ENCODE measurements at regions not wholly inside any gene's neighbourhood (a gene's known extent, or its start where the extent isn't known, plus 50 kb on each side); places are given as distances from the start of the nearest gene placed in this dataset.

- POLR2A ChIA-PET (ENCODE audit: unreplicated experiment) = no interaction called here
- TF ChIP-seq EZH2phosphoT487 (IDR thresholded peaks at IDR 0.05; ENCODE audit: borderline replicate concordance, low read length) = no peak
- TF ChIP-seq EZH2 (IDR thresholded peaks at IDR 0.05; ENCODE audit: low read length, unreplicated experiment) = no peak
- TF ChIP-seq CTCF (conservative IDR thresholded peaks at IDR 0.05; ENCODE audit: low read depth, low read length) = no peak
- H3K9me2 ChIP-seq (replicated peaks; ENCODE audit: low read length) = no peaks in the 10 kb centered on the region
- H3K9ac ChIP-seq (ENCODE audit: low read length) = no peak overlapping the region
- H3K4me3 ChIP-seq (ENCODE audit: low read length) = no peak overlapping the region
- intact Hi-C loops (cut with micrococcal nuclease) = no loop called here
- H3K36me3 ChIP-seq (ENCODE audit: low read depth, low read length) = no peaks in the 10 kb centered on the region
- H3K4me1 ChIP-seq (ENCODE audit: insufficient read depth, low read length) = no peaks in the 10 kb centered on the region
- H4K20me1 ChIP-seq (ENCODE audit: low read length) = no peaks in the 10 kb centered on the region
- no peaks in the 10 kb centered on the region for H3F3A ChIP-seq (ENCODE audit: low read length, unreplicated experiment)
- H3K27me3 ChIP-seq (ENCODE audit: low read length) = peaks cover 28% of the 10 kb centered on the region; the same call in 1 of the 2 replicates
- CTCF ChIA-PET = no interaction called here
- no TSS peak for BruUV-seq (replicated peaks)
- no peak overlapping the region for H2AFZ ChIP-seq (ENCODE audit: low read length)
- no peak overlapping the region for H3K4me2 ChIP-seq (ENCODE audit: low read length)
- no peaks in the 10 kb centered on the region for H3K9me3 ChIP-seq (ENCODE audit: low read length)
- no peak overlapping the region for H3K27ac ChIP-seq (ENCODE audit: low read length)
- ATAC-seq (no peak), DNase-seq (no peak)
- H3K79me2 ChIP-seq (ENCODE audit: low read length) = no peaks in the 10 kb centered on the region
Observed at GRCh38 chr16:80477838-80478237, 63.0 kb upstream of the DYNLRB2 start.

GRCh38 chr16:80468029-80468428 lies 72.8 kb upstream of the DYNLRB2 start:
- no peak overlapping the region for H2AFZ ChIP-seq (ENCODE audit: low read length)
- no peak overlapping the region for H3K9ac ChIP-seq (ENCODE audit: low read length)
- BruUV-seq (replicated peaks) = no TSS peak
- H4K20me1 ChIP-seq (ENCODE audit: low read length) = no peaks in the 10 kb centered on the region
- CTCF ChIA-PET = no interaction called here
- TF ChIP-seq EZH2 (IDR thresholded peaks at IDR 0.05; ENCODE audit: low read length, unreplicated experiment) (no peak), EZH2phosphoT487 (IDR thresholded peaks at IDR 0.05; ENCODE audit: borderline replicate concordance, low read length) (no peak), CTCF (conservative IDR thresholded peaks at IDR 0.05; ENCODE audit: low read depth, low read length) (no peak)
- no peaks in the 10 kb centered on the region for H3K9me3 ChIP-seq (ENCODE audit: low read length)
- H3K4me3 ChIP-seq (ENCODE audit: low read length) = no peak overlapping the region
- no peaks in the 10 kb centered on the region for H3K9me2 ChIP-seq (replicated peaks; ENCODE audit: low read length)
- POLR2A ChIA-PET (ENCODE audit: unreplicated experiment) = no interaction called here
- H3F3A ChIP-seq (ENCODE audit: low read length, unreplicated experiment) = no peaks in the 10 kb centered on the region
- H3K79me2 ChIP-seq (ENCODE audit: low read length) = no peaks in the 10 kb centered on the region
- intact Hi-C loops (cut with micrococcal nuclease) = no loop called here
- no peaks in the 10 kb centered on the region for H3K36me3 ChIP-seq (ENCODE audit: low read depth, low read length)
- no peak for DNase-seq
- no peak overlapping the region for H3K27ac ChIP-seq (ENCODE audit: low read length)
- H3K4me1 ChIP-seq (ENCODE audit: insufficient read depth, low read length) = no peaks in the 10 kb centered on the region
- no peak overlapping the region for H3K4me2 ChIP-seq (ENCODE audit: low read length)
- H3K27me3 ChIP-seq (ENCODE audit: low read length) = peaks cover 8% of the 10 kb centered on the region; the same call in 1 of the 2 replicates
- ATAC-seq = no peak

GRCh38 chr16:80466024-80466987 lies 74.5 kb upstream of the DYNLRB2 start:
- Histone ChIP-seq H2AFZ (ENCODE audit: low read length) (no peak overlapping the region), H3F3A (ENCODE audit: low read length, unreplicated experiment) (no peaks in the 10 kb centered on the region), H3K9ac (ENCODE audit: low read length) (no peak overlapping the region), H3K4me3 (ENCODE audit: low read length) (no peak overlapping the region), H3K27me3 (ENCODE audit: low read length) (peaks cover 22% of the 10 kb centered on the region), H3K79me2 (ENCODE audit: low read length) (no peaks in the 10 kb centered on the region), H4K20me1 (ENCODE audit: low read length) (no peaks in the 10 kb centered on the region), H3K36me3 (ENCODE audit: low read depth, low read length) (no peaks in the 10 kb centered on the region), H3K4me2 (ENCODE audit: low read length) (no peak overlapping the region), H3K9me3 (ENCODE audit: low read length) (no peaks in the 10 kb centered on the region), H3K4me1 (ENCODE audit: insufficient read depth, low read length) (no peaks in the 10 kb centered on the region), H3K9me2 (replicated peaks; ENCODE audit: low read length) (no peaks in the 10 kb centered on the region), H3K27ac (ENCODE audit: low read length) (no peak overlapping the region)
- BruUV-seq (replicated peaks) = no TSS peak
- ChIA-PET POLR2A (ENCODE audit: unreplicated experiment) (no interaction called here), CTCF (interaction anchor here (0.6 kb wide), 1 partner anchor 370 kb away, joined by 11 read pairs; no protein-coding TSS in a partner anchor)
- ATAC-seq (peak; percentile 27; the same call in 1 of the 2 replicates), DNase-seq (peak; percentile 57)
- intact Hi-C loops (cut with micrococcal nuclease) = no loop called here
- TF ChIP-seq CTCF (conservative IDR thresholded peaks at IDR 0.05; ENCODE audit: low read depth, low read length) (peak; percentile 88), EZH2 (IDR thresholded peaks at IDR 0.05; ENCODE audit: low read length, unreplicated experiment) (no peak), EZH2phosphoT487 (IDR thresholded peaks at IDR 0.05; ENCODE audit: borderline replicate concordance, low read length) (no peak)

Measured in PC-3 (cell line).